HepG2 (cell line): ENCODE measurements at regions not wholly inside any gene's neighbourhood (a gene's known extent, or its start where the extent isn't known, plus 50 kb on each side); places are given as distances from the start of the nearest gene placed in this dataset.

Source experiments
- CTCF ChIP-seq: sonication (generic); formaldehyde crosslinking; IDR thresholded peaks from 2 replicates; pipeline ENCODE4 v1.5.0; 2020; ENCODE audit warnings: mild to moderate bottlenecking, missing genetic modification reagents, moderate library complexity
- RELA ChIP-seq: sonication (generic); formaldehyde crosslinking; IDR thresholded peaks from 2 replicates; pipeline ENCODE4 v1.4.0; 2020; ENCODE audit warnings: missing genetic modification reagents
- ZFP36L2 ChIP-seq: sonication (generic); formaldehyde crosslinking; IDR thresholded peaks from 2 replicates; pipeline ENCODE4 v1.4.0; 2020; ENCODE audit warnings: missing genetic modification reagents
- ZNF136 ChIP-seq: sonication (generic); formaldehyde crosslinking; IDR thresholded peaks from 2 replicates; pipeline ENCODE4 v1.8.1; 2022; ENCODE audit warnings: low read depth, mild to moderate bottlenecking, moderate library complexity, missing genetic modification reagents
- TF ChIP-seq, protein P1 (sequence below): sonication (generic); formaldehyde crosslinking; IDR thresholded peaks from 2 replicates; pipeline ENCODE4 v1.4.0; 2020; ENCODE audit warnings: missing genetic modification reagents
- TF ChIP-seq, protein P2 (sequence below): sonication (generic); formaldehyde crosslinking; IDR thresholded peaks from 2 replicates; pipeline ENCODE4 v1.5.1; 2020; ENCODE audit warnings: mild to moderate bottlenecking, moderate library complexity, missing genetic modification reagents

DNA sequence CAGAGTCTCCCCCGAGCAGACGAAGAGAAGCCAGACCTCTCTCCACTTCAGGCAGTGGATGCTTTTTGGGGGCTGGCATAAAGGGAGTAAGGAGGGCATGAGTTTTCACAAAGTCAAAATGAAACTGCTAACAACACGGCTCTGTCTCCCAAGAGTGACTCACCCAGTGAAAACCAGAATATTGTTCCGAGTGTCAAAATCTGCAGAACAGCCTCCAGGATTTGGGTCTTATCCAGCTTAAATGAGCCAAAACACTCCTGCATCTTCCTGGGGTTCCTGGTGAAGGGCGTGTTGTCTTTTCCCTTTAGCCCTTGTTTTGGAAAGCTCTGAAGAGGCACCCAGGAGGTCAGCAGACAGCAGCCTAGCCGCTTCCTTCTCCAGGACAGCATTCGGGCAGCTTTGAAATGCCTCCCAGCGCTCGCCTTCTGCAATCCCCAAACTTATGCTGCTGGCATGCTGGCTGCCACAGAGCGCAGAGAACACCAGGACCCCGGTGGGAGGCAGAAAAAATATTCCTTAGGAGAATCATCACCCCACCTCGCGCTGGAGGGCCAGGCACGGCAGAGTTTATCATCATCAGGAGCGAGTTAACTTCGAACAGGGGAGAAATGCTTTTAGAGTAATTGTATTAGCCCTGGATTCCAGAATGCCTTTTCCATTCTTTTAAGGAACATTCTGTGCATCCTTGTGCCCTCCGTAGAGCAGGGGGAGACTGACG, 117.7 kb upstream of the NCOR2 start:
- no peak for TF ChIP-seq ZNF136
- TF ChIP-seq, protein P1, sequence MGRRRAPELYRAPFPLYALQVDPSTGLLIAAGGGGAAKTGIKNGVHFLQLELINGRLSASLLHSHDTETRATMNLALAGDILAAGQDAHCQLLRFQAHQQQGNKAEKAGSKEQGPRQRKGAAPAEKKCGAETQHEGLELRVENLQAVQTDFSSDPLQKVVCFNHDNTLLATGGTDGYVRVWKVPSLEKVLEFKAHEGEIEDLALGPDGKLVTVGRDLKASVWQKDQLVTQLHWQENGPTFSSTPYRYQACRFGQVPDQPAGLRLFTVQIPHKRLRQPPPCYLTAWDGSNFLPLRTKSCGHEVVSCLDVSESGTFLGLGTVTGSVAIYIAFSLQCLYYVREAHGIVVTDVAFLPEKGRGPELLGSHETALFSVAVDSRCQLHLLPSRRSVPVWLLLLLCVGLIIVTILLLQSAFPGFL (CRISPR knock-in tag) = no peak
- no peak for TF ChIP-seq CTCF
- no peak for TF ChIP-seq ZFP36L2
- TF ChIP-seq RELA (CRISPR knock-in tag) = no peak
- TF ChIP-seq, protein P2, sequence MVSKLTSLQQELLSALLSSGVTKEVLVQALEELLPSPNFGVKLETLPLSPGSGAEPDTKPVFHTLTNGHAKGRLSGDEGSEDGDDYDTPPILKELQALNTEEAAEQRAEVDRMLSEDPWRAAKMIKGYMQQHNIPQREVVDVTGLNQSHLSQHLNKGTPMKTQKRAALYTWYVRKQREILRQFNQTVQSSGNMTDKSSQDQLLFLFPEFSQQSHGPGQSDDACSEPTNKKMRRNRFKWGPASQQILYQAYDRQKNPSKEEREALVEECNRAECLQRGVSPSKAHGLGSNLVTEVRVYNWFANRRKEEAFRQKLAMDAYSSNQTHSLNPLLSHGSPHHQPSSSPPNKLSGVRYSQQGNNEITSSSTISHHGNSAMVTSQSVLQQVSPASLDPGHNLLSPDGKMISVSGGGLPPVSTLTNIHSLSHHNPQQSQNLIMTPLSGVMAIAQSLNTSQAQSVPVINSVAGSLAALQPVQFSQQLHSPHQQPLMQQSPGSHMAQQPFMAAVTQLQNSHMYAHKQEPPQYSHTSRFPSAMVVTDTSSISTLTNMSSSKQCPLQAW (CRISPR knock-in tag) = no peak
